SK-N-SH (cell line): ENCODE measurements at regions not wholly inside any gene's neighbourhood (a gene's known extent, or its start where the extent isn't known, plus 50 kb on each side); places are given as distances from the start of the nearest gene placed in this dataset.

Experiments used
- CTCF ChIA-PET: fragments of 300-600, 350-600 bp; formaldehyde crosslinking; extraction: SDS; loops from one replicate; lab custom pipeline; 2021; lab: Yijun Ruan, JAX
- POLR2A ChIA-PET: fragments of 350-600 bp; sonication (Branson Sonifier 250); formaldehyde crosslinking; extraction: SDS; loops from one replicate; lab custom pipeline; 2020; ENCODE audit warnings: antibody characterized with exemption, inconsistent platforms; lab: Yijun Ruan, JAX
- DNase-seq: peaks from one replicate; pipeline ENCODE4 v3.0.0; 2012
- H2AFZ ChIP-seq: fragments of 200-600 bp; sonication (generic); 2 replicates; pipeline ENCODE4 v1.8.1; 2016; ENCODE audit warnings: antibody characterized with exemption, mild to moderate bottlenecking, low read depth
- H3F3A ChIP-seq: fragments of 200-600 bp; sonication (generic); replicated peaks from 2 replicates; pipeline ENCODE3; 2016; ENCODE audit warnings: antibody characterized with exemption, mild to moderate bottlenecking; ENCODE audit not compliant: insufficient read depth
- H3K27ac ChIP-seq, 2 experiments: fragments of 200-500 bp in 1 of 2; fragments of 200-600 bp in 1 of 2; sonication (Bioruptor generic) in 1 of 2; sonication (generic), shearing (Covaris generic) in 1 of 2; 2 replicates each; pipeline versions ENCODE4 v1.5.1 to v1.6.1; 2014 to 2016; ENCODE audit warnings: low read depth in 2 of 2, inconsistent platforms in 1 of 2, low read length in 1 of 2, mild to moderate bottlenecking in 1 of 2, mixed read lengths in 1 of 2
- H3K27me3 ChIP-seq: fragments of 200-600 bp; sonication (generic), shearing (Covaris generic); 2 replicates; pipeline ENCODE4 v1.6.1; 2016; ENCODE audit warnings: mixed run types; ENCODE audit not compliant: insufficient read depth
- H3K36me3 ChIP-seq, 2 experiments: fragments of 200-500 bp in 1 of 2; fragments of 200-600 bp in 1 of 2; sonication (Bioruptor generic) in 1 of 2; sonication (generic) in 1 of 2; replicated peaks in 1 of 2; 2 replicates each; pipeline versions ENCODE3 to v1.5.1; 2014 to 2016; ENCODE audit warnings: low read length in 1 of 2, mild to moderate bottlenecking in 1 of 2; ENCODE audit not compliant: insufficient read depth in 2 of 2, control insufficient read depth in 1 of 2
- H3K4me1 ChIP-seq, 2 experiments: fragments of 200-500 bp in 1 of 2; fragments of 200-600 bp in 1 of 2; sonication (Bioruptor generic) in 1 of 2; sonication (generic), shearing (Covaris generic) in 1 of 2; 2 replicates each; pipeline versions ENCODE4 v1.5.1 to v1.6.1; 2014 to 2016; ENCODE audit warnings: low read depth in 1 of 2, low read length in 1 of 2, mixed run types in 1 of 2; ENCODE audit not compliant: insufficient read depth in 2 of 2, control insufficient read depth in 1 of 2
- H3K4me2 ChIP-seq: fragments of 200-600 bp; sonication (generic), shearing (Covaris generic); 2 replicates; pipeline ENCODE4 v1.6.1; 2017; ENCODE audit warnings: mixed run types
- H3K4me3 ChIP-seq, 2 experiments: fragments of 200-500 bp in 1 of 2; fragments of 200-600 bp in 1 of 2; sonication (Bioruptor generic) in 1 of 2; sonication (generic), shearing (Covaris generic) in 1 of 2; 2 replicates each; pipeline versions ENCODE4 v1.5.1 to v1.8.1; 2014 to 2016; ENCODE audit warnings: low read depth in 2 of 2, inconsistent platforms in 1 of 2, low read length in 1 of 2, mild to moderate bottlenecking in 1 of 2, mixed read lengths in 1 of 2, moderate library complexity in 1 of 2
- H3K79me2 ChIP-seq: fragments of 200-600 bp; sonication (generic); 2 replicates; pipeline ENCODE4 v1.8.1; 2017; ENCODE audit warnings: mild to moderate bottlenecking; ENCODE audit not compliant: insufficient read depth
- H3K9ac ChIP-seq: fragments of 200-600 bp; sonication (generic); 2 replicates; pipeline ENCODE4 v1.6.1; 2017; ENCODE audit warnings: mixed run types
- H3K9me2 ChIP-seq: fragments of 200-600 bp; sonication (generic); 2 replicates; pipeline ENCODE4 v1.6.1; 2017; ENCODE audit warnings: mixed run types
- H3K9me3 ChIP-seq: fragments of 200-600 bp; sonication (generic); 2 replicates; pipeline ENCODE4 v1.6.1; 2017; ENCODE audit warnings: mixed run types, mild to moderate bottlenecking, moderate library complexity
- H4K20me1 ChIP-seq: fragments of 200-600 bp; sonication (generic); 2 replicates; pipeline ENCODE4 v1.6.1; 2017; ENCODE audit warnings: mild to moderate bottlenecking, mixed run types; ENCODE audit not compliant: insufficient read depth
- CTCF ChIP-seq: fragments of 200-600 bp; sonication (generic); IDR thresholded peaks from 2 replicates; pipeline ENCODE4 v1.6.1; 2017; ENCODE audit warnings: antibody characterized with exemption, mild to moderate bottlenecking, moderate library complexity
- ELF1 ChIP-seq: IDR thresholded peaks from 2 replicates; pipeline ENCODE4 v1.4.0; 2012
- EZH2phosphoT487 ChIP-seq: fragments of 200-600 bp; sonication (generic); IDR thresholded peaks from 2 replicates; pipeline ENCODE4 v1.6.1; 2017; ENCODE audit warnings: low read depth, mixed run types, mild to moderate bottlenecking, antibody characterized with exemption, moderate library complexity, borderline replicate concordance
- FOXJ3 ChIP-seq: sonication (generic); formaldehyde crosslinking; IDR thresholded peaks from 2 replicates; pipeline ENCODE4 v1.5.1; 2020; ENCODE audit warnings: mild to moderate bottlenecking, missing genetic modification reagents
- GATA2 ChIP-seq: sonication (generic); formaldehyde crosslinking; IDR thresholded peaks from 2 replicates; pipeline ENCODE4 v1.5.0; 2020; ENCODE audit warnings: mild to moderate bottlenecking, missing genetic modification reagents
- JUND ChIP-seq: IDR thresholded peaks from 2 replicates; pipeline ENCODE4 v1.4.0; 2012
- MXI1 ChIP-seq: IDR thresholded peaks from 2 replicates; pipeline ENCODE4 v1.6.1; 2012; ENCODE audit warnings: mild to moderate bottlenecking, low read depth, low read length, improper control_type of control experiment
- PBX3 ChIP-seq: IDR thresholded peaks from 2 replicates; pipeline ENCODE4; 2012
- RFX5 ChIP-seq: IDR thresholded peaks from 2 replicates; pipeline ENCODE4 v1.6.1; 2012; ENCODE audit warnings: mild to moderate bottlenecking, improper control_type of control experiment, low read length
- SIN3A ChIP-seq: IDR thresholded peaks from 2 replicates; pipeline ENCODE4 v1.6.1; 2012; ENCODE audit warnings: low read depth, mild to moderate bottlenecking, low read length, moderate library complexity, borderline replicate concordance
- SMC3 ChIP-seq: IDR thresholded peaks from 2 replicates; pipeline ENCODE4 v1.6.1; 2012; ENCODE audit warnings: low read depth, low read length, improper control_type of control experiment
- TEAD4 ChIP-seq: IDR thresholded peaks from 2 replicates; pipeline ENCODE4 v1.4.0; 2012; ENCODE audit warnings: mild to moderate bottlenecking, borderline replicate concordance; ENCODE audit not compliant: insufficient read depth
- TF ChIP-seq, protein P1 (sequence below): fragments of 150-350 bp; IDR thresholded peaks from 2 replicates; pipeline ENCODE4 v1.6.1; 2017; ENCODE audit warnings: antibody characterized with exemption, low read length, low read depth, borderline replicate concordance
- TF ChIP-seq, protein P2 (sequence below): IDR thresholded peaks from 2 replicates; pipeline ENCODE4 v1.4.0; 2012; ENCODE audit warnings: low read depth, borderline replicate concordance

DNA sequence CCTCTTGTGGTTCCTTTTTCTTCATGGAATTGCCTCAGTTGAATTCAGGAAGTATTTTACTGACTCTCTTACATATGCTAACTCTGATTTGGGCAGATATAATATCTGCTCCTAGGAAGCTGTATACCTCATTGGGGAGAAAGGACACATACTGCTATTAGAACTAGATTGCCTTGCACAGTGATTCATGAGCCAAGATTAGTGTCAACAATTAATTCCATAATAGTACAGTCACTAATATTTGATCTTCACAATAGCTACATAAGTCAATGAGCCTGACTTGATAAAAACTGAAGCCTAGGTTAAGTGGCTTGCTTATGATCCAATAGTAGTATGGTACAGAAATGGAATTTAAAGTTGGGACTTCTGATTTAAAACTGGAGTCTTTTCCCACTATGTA lies 127.6 kb downstream of the ETAA1 start:
- Histone ChIP-seq H3K9ac (no peak overlapping the region), H3K4me3 (no peak overlapping the region), H3K4me1 (no peaks in the 10 kb centered on the region; a peak in 1 of 4 replicates), H3K4me2 (no peak overlapping the region), H3K36me3 (no peaks in the 10 kb centered on the region), H3F3A (no peaks in the 10 kb centered on the region), H4K20me1 (no peaks in the 10 kb centered on the region), H2AFZ (no peak overlapping the region), H3K9me2 (no peaks in the 10 kb centered on the region), H3K9me3 (no peaks in the 10 kb centered on the region), H3K27ac (no peak overlapping the region), H3K27me3 (no peaks in the 10 kb centered on the region), H3K79me2 (no peaks in the 10 kb centered on the region)
- DNase-seq = no peak
- ChIA-PET POLR2A (no interaction called here), CTCF (no interaction called here)
- TF ChIP-seq TEAD4 (no peak), RFX5 (no peak), JUND (no peak), GATA2 (no peak), FOXJ3 (no peak), CTCF (no peak), ELF1 (no peak), MXI1 (no peak), SMC3 (no peak), SIN3A (no peak), EZH2phosphoT487 (no peak), PBX3 (no peak)
- TF ChIP-seq, protein P1, sequence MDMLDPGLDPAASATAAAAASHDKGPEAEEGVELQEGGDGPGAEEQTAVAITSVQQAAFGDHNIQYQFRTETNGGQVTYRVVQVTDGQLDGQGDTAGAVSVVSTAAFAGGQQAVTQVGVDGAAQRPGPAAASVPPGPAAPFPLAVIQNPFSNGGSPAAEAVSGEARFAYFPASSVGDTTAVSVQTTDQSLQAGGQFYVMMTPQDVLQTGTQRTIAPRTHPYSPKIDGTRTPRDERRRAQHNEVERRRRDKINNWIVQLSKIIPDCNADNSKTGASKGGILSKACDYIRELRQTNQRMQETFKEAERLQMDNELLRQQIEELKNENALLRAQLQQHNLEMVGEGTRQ = no peak
- TF ChIP-seq, protein P2, sequence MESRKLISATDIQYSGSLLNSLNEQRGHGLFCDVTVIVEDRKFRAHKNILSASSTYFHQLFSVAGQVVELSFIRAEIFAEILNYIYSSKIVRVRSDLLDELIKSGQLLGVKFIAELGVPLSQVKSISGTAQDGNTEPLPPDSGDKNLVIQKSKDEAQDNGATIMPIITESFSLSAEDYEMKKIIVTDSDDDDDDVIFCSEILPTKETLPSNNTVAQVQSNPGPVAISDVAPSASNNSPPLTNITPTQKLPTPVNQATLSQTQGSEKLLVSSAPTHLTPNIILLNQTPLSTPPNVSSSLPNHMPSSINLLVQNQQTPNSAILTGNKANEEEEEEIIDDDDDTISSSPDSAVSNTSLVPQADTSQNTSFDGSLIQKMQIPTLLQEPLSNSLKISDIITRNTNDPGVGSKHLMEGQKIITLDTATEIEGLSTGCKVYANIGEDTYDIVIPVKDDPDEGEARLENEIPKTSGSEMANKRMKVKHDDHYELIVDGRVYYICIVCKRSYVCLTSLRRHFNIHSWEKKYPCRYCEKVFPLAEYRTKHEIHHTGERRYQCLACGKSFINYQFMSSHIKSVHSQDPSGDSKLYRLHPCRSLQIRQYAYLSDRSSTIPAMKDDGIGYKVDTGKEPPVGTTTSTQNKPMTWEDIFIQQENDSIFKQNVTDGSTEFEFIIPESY = no peak
